WTC11 (cell line): ENCODE measurements at regions not wholly inside any gene's neighbourhood (a gene's known extent, or its start where the extent isn't known, plus 50 kb on each side); places are given as distances from the start of the nearest gene placed in this dataset.

Source experiments
- ATAC-seq: fragments of 200-7000 bp; cut with Tn5 transposase; 2 replicates; pipeline ENCODE4 v1.10.0; 2021; ENCODE audit warnings: mild to moderate bottlenecking, moderate library complexity
- CTCF ChIA-PET: fragments of 300-600 bp; sonication (Branson Sonifier 250); formaldehyde crosslinking; loops from one replicate; lab custom pipeline; 2021; ENCODE audit warnings: antibody characterized with exemption; lab: Charles Lee
- POLR2A ChIA-PET: fragments of 350-600 bp; sonication (Branson Sonifier 250); formaldehyde crosslinking; loops from one replicate; lab custom pipeline; 2021; ENCODE audit warnings: antibody characterized with exemption; lab: Charles Lee
- DNase-seq: peaks from one replicate; pipeline ENCODE4 v3.0.0; 2021; ENCODE audit warnings: low spot score
- H3K27ac Mint-ChIP-seq: 2 replicates; pipeline ENCODE4 v1.8.0; 2021; ENCODE audit warnings: mixed read lengths
- H3K27me3 Mint-ChIP-seq: 2 replicates; pipeline ENCODE4 v1.8.0; 2021; ENCODE audit warnings: low read depth, mild to moderate bottlenecking, moderate library complexity, mixed read lengths
- H3K36me3 Mint-ChIP-seq: 2 replicates; pipeline ENCODE4 v1.8.0; 2021; ENCODE audit warnings: mixed read lengths
- H3K4me1 Mint-ChIP-seq: 2 replicates; pipeline ENCODE4 v1.8.0; 2022; ENCODE audit warnings: mixed read lengths
- H3K4me3 Mint-ChIP-seq: 2 replicates; pipeline ENCODE4 v1.8.0; 2021; ENCODE audit warnings: mild to moderate bottlenecking, moderate library complexity, mixed read lengths
- H3K9me3 Mint-ChIP-seq: 2 replicates; pipeline ENCODE4 v1.8.0; 2021; ENCODE audit warnings: mixed read lengths
- CBFB ChIP-seq: sonication (generic); formaldehyde crosslinking; IDR thresholded peaks from 2 replicates; pipeline ENCODE4 v1.8.1; 2022; ENCODE audit warnings: mild to moderate bottlenecking, low read depth, missing genetic modification reagents
- ESRRA ChIP-seq: sonication (generic); formaldehyde crosslinking; IDR thresholded peaks from 2 replicates; pipeline ENCODE4 v1.8.1; 2022; ENCODE audit warnings: mild to moderate bottlenecking, missing genetic modification reagents, borderline replicate concordance
- ETV6 ChIP-seq: sonication (generic); formaldehyde crosslinking; IDR thresholded peaks from 2 replicates; pipeline ENCODE4 v1.8.1; 2022; ENCODE audit warnings: mild to moderate bottlenecking, missing genetic modification reagents
- NR1H2 ChIP-seq: sonication (generic); formaldehyde crosslinking; IDR thresholded peaks from 2 replicates; pipeline ENCODE4 v1.9.0; 2021; ENCODE audit warnings: mild to moderate bottlenecking, moderate library complexity, missing genetic modification reagents
- SMAD3 ChIP-seq: sonication (generic); formaldehyde crosslinking; IDR thresholded peaks from 2 replicates; pipeline ENCODE4 v1.8.0; 2022; ENCODE audit warnings: missing genetic modification reagents, mild to moderate bottlenecking, borderline replicate concordance
- SOX15 ChIP-seq: fragments of 250-450 bp; sonication (Bioruptor Pico); IDR thresholded peaks from 2 replicates; pipeline ENCODE4 v1.9.0; 2021; ENCODE audit warnings: mild to moderate bottlenecking
- TEAD1 ChIP-seq: sonication (generic); formaldehyde crosslinking; IDR thresholded peaks from 2 replicates; pipeline ENCODE4 v1.8.0; 2022; ENCODE audit warnings: mild to moderate bottlenecking, missing genetic modification reagents
- TEAD4 ChIP-seq: sonication (generic); formaldehyde crosslinking; IDR thresholded peaks from 2 replicates; pipeline ENCODE4 v1.8.0; 2022; ENCODE audit warnings: mild to moderate bottlenecking, missing genetic modification reagents
- ZNF263 ChIP-seq: sonication (generic); formaldehyde crosslinking; IDR thresholded peaks from 2 replicates; pipeline ENCODE4 v1.8.1; 2022; ENCODE audit warnings: low read depth, mild to moderate bottlenecking, moderate library complexity, missing genetic modification reagents
- TF ChIP-seq, protein P1 (sequence below): fragments of 250-450 bp; sonication (Bioruptor Pico); conservative IDR thresholded peaks from 2 replicates; pipeline ENCODE4 v1.9.0; 2021; ENCODE audit warnings: mild to moderate bottlenecking
- TF ChIP-seq, protein P2 (sequence below): sonication (generic); formaldehyde crosslinking; IDR thresholded peaks from 2 replicates; pipeline ENCODE4 v1.8.0; 2023; ENCODE audit warnings: mild to moderate bottlenecking, missing genetic modification reagents
- TF ChIP-seq, protein P3 (sequence below): sonication (generic); formaldehyde crosslinking; conservative IDR thresholded peaks from 2 replicates; pipeline ENCODE4 v1.8.1; 2023; ENCODE audit warnings: mild to moderate bottlenecking, low read depth, missing genetic modification reagents, moderate library complexity
- TF ChIP-seq, protein P4 (sequence below): sonication (generic); formaldehyde crosslinking; IDR thresholded peaks from 2 replicates; pipeline ENCODE4 v1.8.1; 2023; ENCODE audit warnings: mild to moderate bottlenecking, missing genetic modification reagents
- TF ChIP-seq, protein P5 (sequence below): sonication (generic); formaldehyde crosslinking; IDR thresholded peaks from 2 replicates; pipeline ENCODE4 v1.8.1; 2022; ENCODE audit warnings: mild to moderate bottlenecking, missing genetic modification reagents, moderate library complexity, borderline replicate concordance
- TF ChIP-seq, protein P6 (sequence below): sonication (generic); formaldehyde crosslinking; IDR thresholded peaks from 2 replicates; pipeline ENCODE4 v1.8.0; 2022; ENCODE audit warnings: mild to moderate bottlenecking, missing genetic modification reagents
- TF ChIP-seq, protein P7 (sequence below): sonication (generic); formaldehyde crosslinking; IDR thresholded peaks from 2 replicates; pipeline ENCODE4 v1.8.1; 2023; ENCODE audit warnings: mild to moderate bottlenecking, missing genetic modification reagents, moderate library complexity

DNA sequence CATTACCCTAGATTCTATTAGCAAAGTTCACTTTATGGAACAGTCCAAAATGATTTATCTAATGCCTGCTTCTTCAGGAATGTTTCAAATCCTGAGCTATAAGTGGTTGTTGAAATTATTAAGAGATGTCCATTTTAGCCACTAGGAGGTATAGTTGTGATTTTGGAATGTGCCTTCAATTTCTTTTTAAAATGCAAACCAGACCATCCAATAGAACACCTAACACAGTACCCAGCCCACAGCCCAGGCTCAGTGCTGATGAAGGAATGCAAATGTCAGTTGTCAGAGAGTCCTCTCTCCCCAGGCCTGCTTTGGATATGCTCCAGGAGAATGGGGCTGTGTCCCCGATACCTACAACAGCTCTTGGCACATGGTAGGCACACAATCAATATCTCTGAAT is 85.8 kb upstream of the E2F8 start:
- H3K36me3 Mint-ChIP-seq = no peaks in the 10 kb centered on the region
- no peaks in the 10 kb centered on the region for H3K4me1 Mint-ChIP-seq
- DNase-seq (no peak), ATAC-seq (no peak)
- 0 out of 2 replicates have a peak, but pooled peaks cover 3% of the 10 kb centered on the region for H3K9me3 Mint-ChIP-seq
- TF ChIP-seq, protein P1, sequence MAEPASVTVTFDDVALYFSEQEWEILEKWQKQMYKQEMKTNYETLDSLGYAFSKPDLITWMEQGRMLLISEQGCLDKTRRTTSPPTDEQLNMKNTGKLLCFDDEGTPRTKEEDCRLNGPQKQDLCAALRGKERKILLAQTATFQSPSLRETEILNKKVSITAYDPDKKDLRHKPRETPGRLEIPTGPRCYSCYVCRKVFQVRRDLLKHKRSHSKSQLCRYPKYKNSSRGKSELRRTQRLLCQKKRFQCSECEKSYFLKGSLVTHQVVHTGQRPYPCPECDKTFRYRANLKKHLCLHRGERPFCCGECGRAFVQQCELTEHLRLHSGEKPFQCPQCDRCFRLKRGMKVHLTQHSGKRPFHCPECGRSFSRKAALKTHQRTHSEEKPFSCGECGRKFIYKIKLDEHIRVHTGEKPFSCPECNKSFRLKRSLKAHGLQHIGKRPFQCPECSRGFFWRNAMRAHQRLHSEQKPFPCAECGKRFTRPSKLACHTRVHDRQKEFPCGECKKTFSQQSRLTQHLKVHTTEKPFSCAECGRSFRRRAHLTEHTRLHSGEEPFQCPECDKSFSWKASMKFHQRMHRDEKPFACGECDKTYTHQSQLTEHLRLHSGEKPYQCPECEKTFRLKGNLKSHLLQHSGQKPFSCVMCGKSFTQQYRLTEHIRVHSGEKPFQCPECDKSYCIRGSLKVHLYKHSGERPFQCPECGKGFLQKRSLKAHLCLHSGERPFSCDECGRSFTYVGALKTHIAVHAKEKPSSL (CRISPR knock-in tag) = no peak
- TF ChIP-seq SOX15 (CRISPR knock-in tag) = no peak
- TF ChIP-seq ZNF263 (CRISPR knock-in tag) = no peak
- TF ChIP-seq ETV6 = no peak
- TF ChIP-seq TEAD1 = no peak
- TF ChIP-seq, protein P2, sequence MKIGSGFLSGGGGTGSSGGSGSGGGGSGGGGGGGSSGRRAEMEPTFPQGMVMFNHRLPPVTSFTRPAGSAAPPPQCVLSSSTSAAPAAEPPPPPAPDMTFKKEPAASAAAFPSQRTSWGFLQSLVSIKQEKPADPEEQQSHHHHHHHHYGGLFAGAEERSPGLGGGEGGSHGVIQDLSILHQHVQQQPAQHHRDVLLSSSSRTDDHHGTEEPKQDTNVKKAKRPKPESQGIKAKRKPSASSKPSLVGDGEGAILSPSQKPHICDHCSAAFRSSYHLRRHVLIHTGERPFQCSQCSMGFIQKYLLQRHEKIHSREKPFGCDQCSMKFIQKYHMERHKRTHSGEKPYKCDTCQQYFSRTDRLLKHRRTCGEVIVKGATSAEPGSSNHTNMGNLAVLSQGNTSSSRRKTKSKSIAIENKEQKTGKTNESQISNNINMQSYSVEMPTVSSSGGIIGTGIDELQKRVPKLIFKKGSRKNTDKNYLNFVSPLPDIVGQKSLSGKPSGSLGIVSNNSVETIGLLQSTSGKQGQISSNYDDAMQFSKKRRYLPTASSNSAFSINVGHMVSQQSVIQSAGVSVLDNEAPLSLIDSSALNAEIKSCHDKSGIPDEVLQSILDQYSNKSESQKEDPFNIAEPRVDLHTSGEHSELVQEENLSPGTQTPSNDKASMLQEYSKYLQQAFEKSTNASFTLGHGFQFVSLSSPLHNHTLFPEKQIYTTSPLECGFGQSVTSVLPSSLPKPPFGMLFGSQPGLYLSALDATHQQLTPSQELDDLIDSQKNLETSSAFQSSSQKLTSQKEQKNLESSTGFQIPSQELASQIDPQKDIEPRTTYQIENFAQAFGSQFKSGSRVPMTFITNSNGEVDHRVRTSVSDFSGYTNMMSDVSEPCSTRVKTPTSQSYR (CRISPR knock-in tag) = no peak
- TF ChIP-seq, protein P3, sequence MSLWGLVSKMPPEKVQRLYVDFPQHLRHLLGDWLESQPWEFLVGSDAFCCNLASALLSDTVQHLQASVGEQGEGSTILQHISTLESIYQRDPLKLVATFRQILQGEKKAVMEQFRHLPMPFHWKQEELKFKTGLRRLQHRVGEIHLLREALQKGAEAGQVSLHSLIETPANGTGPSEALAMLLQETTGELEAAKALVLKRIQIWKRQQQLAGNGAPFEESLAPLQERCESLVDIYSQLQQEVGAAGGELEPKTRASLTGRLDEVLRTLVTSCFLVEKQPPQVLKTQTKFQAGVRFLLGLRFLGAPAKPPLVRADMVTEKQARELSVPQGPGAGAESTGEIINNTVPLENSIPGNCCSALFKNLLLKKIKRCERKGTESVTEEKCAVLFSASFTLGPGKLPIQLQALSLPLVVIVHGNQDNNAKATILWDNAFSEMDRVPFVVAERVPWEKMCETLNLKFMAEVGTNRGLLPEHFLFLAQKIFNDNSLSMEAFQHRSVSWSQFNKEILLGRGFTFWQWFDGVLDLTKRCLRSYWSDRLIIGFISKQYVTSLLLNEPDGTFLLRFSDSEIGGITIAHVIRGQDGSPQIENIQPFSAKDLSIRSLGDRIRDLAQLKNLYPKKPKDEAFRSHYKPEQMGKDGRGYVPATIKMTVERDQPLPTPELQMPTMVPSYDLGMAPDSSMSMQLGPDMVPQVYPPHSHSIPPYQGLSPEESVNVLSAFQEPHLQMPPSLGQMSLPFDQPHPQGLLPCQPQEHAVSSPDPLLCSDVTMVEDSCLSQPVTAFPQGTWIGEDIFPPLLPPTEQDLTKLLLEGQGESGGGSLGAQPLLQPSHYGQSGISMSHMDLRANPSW (CRISPR knock-in tag) = no peak
- TF ChIP-seq ESRRA (CRISPR knock-in tag) = no peak
- TF ChIP-seq, protein P4, sequence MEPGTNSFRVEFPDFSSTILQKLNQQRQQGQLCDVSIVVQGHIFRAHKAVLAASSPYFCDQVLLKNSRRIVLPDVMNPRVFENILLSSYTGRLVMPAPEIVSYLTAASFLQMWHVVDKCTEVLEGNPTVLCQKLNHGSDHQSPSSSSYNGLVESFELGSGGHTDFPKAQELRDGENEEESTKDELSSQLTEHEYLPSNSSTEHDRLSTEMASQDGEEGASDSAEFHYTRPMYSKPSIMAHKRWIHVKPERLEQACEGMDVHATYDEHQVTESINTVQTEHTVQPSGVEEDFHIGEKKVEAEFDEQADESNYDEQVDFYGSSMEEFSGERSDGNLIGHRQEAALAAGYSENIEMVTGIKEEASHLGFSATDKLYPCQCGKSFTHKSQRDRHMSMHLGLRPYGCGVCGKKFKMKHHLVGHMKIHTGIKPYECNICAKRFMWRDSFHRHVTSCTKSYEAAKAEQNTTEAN = no peak
- TF ChIP-seq SMAD3 = no peak
- TF ChIP-seq, protein P5, sequence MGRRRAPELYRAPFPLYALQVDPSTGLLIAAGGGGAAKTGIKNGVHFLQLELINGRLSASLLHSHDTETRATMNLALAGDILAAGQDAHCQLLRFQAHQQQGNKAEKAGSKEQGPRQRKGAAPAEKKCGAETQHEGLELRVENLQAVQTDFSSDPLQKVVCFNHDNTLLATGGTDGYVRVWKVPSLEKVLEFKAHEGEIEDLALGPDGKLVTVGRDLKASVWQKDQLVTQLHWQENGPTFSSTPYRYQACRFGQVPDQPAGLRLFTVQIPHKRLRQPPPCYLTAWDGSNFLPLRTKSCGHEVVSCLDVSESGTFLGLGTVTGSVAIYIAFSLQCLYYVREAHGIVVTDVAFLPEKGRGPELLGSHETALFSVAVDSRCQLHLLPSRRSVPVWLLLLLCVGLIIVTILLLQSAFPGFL (CRISPR knock-in tag) = no peak
- TF ChIP-seq, protein P6, sequence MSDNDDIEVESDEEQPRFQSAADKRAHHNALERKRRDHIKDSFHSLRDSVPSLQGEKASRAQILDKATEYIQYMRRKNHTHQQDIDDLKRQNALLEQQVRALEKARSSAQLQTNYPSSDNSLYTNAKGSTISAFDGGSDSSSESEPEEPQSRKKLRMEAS (CRISPR knock-in tag) = no peak
- no peak for TF ChIP-seq NR1H2 (CRISPR knock-in tag)
- TF ChIP-seq CBFB = no peak
- TF ChIP-seq, protein P7, sequence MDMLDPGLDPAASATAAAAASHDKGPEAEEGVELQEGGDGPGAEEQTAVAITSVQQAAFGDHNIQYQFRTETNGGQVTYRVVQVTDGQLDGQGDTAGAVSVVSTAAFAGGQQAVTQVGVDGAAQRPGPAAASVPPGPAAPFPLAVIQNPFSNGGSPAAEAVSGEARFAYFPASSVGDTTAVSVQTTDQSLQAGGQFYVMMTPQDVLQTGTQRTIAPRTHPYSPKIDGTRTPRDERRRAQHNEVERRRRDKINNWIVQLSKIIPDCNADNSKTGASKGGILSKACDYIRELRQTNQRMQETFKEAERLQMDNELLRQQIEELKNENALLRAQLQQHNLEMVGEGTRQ (CRISPR knock-in tag) = no peak
- no peak for TF ChIP-seq TEAD4 (CRISPR knock-in tag)
- no peaks in the 10 kb centered on the region; the same call in none of the 2 replicates for H3K27me3 Mint-ChIP-seq
- ChIA-PET CTCF (interaction anchor here (0.6 kb wide), 1 partner anchor 255 kb away, joined by 3 read pairs; no protein-coding TSS in a partner anchor), POLR2A (no interaction called here)
- H3K27ac Mint-ChIP-seq = no peak overlapping the region
- H3K4me3 Mint-ChIP-seq = no peak overlapping the region
